K562 (cell line): ENCODE measurements at regions not wholly inside any gene's neighbourhood (a gene's known extent, or its start where the extent isn't known, plus 50 kb on each side); places are given as distances from the start of the nearest gene placed in this dataset.

Source experiments
- ATAC-seq: fragments of 200-7000 bp; cut with Tn5 transposase; 3 replicates; pipeline ENCODE4 v1.9.1; 2020; ENCODE audit warnings: moderate library complexity
- BruUV-seq: library from RNA; stranded (reverse); fragments of 400-500 nt; replicated peaks from 2 replicates; lab custom pipeline; 2021; lab: Mats Ljungman, UMichigan
- CTCF ChIA-PET: fragments of 300-600 bp; formaldehyde crosslinking; extraction: SDS; loops from one replicate; lab custom pipeline; 2021; ENCODE audit warnings: low intra/inter-chr PET ratio; lab: Yijun Ruan, JAX
- POLR2A ChIA-PET: fragments of 300-600, 350-650 bp; sonication (Branson Sonifier 250); formaldehyde crosslinking; extraction: SDS; loops from one replicate; lab custom pipeline; 2021; ENCODE audit warnings: antibody characterized with exemption, inconsistent platforms; lab: Yijun Ruan, JAX
- DNase-seq, 4 experiments: peaks; one replicate each; pipeline versions ENCODE4 v3.0.0 to v3.0.0-alpha.2; 2011 to 2018; ENCODE audit warnings: low spot score in 3 of 4, mixed read lengths in 3 of 4; ENCODE audit errors: extremely low read depth in 1 of 4
- FAIRE-seq: peaks from 2 replicates; lab custom pipeline; 2011; peaks lifted over from hg19 to GRCh38; lab: Jason Lieb, UNC
- H2AFZ ChIP-seq: 2 replicates; pipeline ENCODE4 v1.6.0; 2011; ENCODE audit warnings: low read depth, low read length, control low read depth, inconsistent platforms
- H3K27ac ChIP-seq: fragments of 200-600 bp; 3 replicates; pipeline ENCODE4 v1.8.0; 2011; ENCODE audit warnings: low read depth, mild to moderate bottlenecking, control low read depth, inconsistent platforms, low read length, moderate library complexity, mixed read lengths; ENCODE audit errors: extremely low read depth
- H3K27me3 ChIP-seq, 2 experiments: fragments of 300-600 bp in 1 of 2; 2 replicates in 1 of 2; 3 replicates in 1 of 2; pipeline versions ENCODE4 v1.6.0 to v1.8.0; 2011; ENCODE audit warnings: inconsistent platforms in 2 of 2, low read length in 2 of 2, mild to moderate bottlenecking in 1 of 2, mixed read lengths in 1 of 2, moderate library complexity in 1 of 2; ENCODE audit not compliant: control insufficient read depth in 2 of 2, insufficient read depth in 2 of 2
- H3K36me3 ChIP-seq: fragments of 300-600 bp; 3 replicates; pipeline ENCODE4 v1.8.0; 2011; ENCODE audit warnings: mild to moderate bottlenecking, low read length, inconsistent platforms; ENCODE audit not compliant: control insufficient read depth, insufficient read depth
- H3K4me1 ChIP-seq, 2 experiments: fragments of 200-600 bp in 1 of 2; replicated peaks in 1 of 2; 2 replicates in 1 of 2; 3 replicates in 1 of 2; pipeline versions ENCODE4 v1.5.1 to v1.8.0; 2011; ENCODE audit warnings: inconsistent platforms in 2 of 2, low read length in 2 of 2, mild to moderate bottlenecking in 1 of 2, mixed read lengths in 1 of 2, moderate library complexity in 1 of 2; ENCODE audit not compliant: control insufficient read depth in 2 of 2, insufficient read depth in 2 of 2
- H3K4me2 ChIP-seq: 2 replicates; pipeline ENCODE4 v1.6.1; 2011; ENCODE audit warnings: low read length, control low read depth, inconsistent platforms, mixed read lengths; ENCODE audit not compliant: insufficient read depth
- H3K4me3 ChIP-seq: fragments of 200-600 bp; sonication (generic), shearing (Covaris generic); 2 replicates; pipeline ENCODE4 v1.5.1; 2016; ENCODE audit warnings: control low read depth, inconsistent platforms
- H3K79me2 ChIP-seq: fragments of 200-600 bp; 3 replicates; pipeline ENCODE4 v1.8.0; 2011; ENCODE audit warnings: low read length, inconsistent platforms; ENCODE audit not compliant: control insufficient read depth, insufficient read depth
- H3K9ac ChIP-seq, 2 experiments: 2 replicates each; pipeline versions ENCODE4 v1.6.0 to v1.6.1; 2011; ENCODE audit warnings: low read depth in 2 of 2, low read length in 2 of 2, control low read depth in 1 of 2, inconsistent platforms in 1 of 2, mild to moderate bottlenecking in 1 of 2, mixed read lengths in 1 of 2; ENCODE audit not compliant: insufficient read depth in 1 of 2
- H3K9me1 ChIP-seq: one replicate; pipeline ENCODE4 v1.6.0; 2011; ENCODE audit warnings: inconsistent platforms, mild to moderate bottlenecking, low read length, moderate library complexity; ENCODE audit not compliant: control insufficient read depth, insufficient read depth
- H3K9me3 ChIP-seq: replicated peaks from 2 replicates; pipeline ENCODE4 v1.5.1; 2011; ENCODE audit warnings: low read depth, low read length, inconsistent platforms; ENCODE audit not compliant: control insufficient read depth, insufficient read depth
- H4K20me1 ChIP-seq: replicated peaks from 2 replicates; pipeline ENCODE4 v1.6.1; 2011; ENCODE audit warnings: low read length, inconsistent platforms, mixed read lengths; ENCODE audit not compliant: control insufficient read depth, insufficient read depth
- BDP1 ChIP-seq: IDR thresholded peaks from 3 replicates; pipeline ENCODE4 v1.6.1; 2011; ENCODE audit not compliant: insufficient read length, insufficient read depth
- CBX5 ChIP-seq: IDR thresholded peaks from 2 replicates; pipeline ENCODE4 v1.6.1; 2014; ENCODE audit warnings: low read depth, borderline replicate concordance
- CEBPG ChIP-seq, 3 experiments: fragments of 200-800 bp in 1 of 3; sonication (Bioruptor generic) in 1 of 3; sonication (generic) in 1 of 3; formaldehyde crosslinking in 1 of 3; IDR thresholded peaks in 2 of 3; conservative IDR thresholded peaks in 1 of 3; 2 replicates each; pipeline versions ENCODE4 v1.6.1 to v1.8.0; 2016 to 2022; ENCODE audit warnings: missing compliant biosample characterization in 2 of 3, missing genetic modification characterization in 2 of 3, mild to moderate bottlenecking in 1 of 3, missing genetic modification reagents in 1 of 3
- GTF2F1 ChIP-seq: IDR thresholded peaks from 2 replicates; pipeline ENCODE4 v1.6.1; 2011; ENCODE audit warnings: low read depth, low read length, improper control_type of control experiment
- HMGN3 ChIP-seq: IDR thresholded peaks from 2 replicates; pipeline ENCODE4 v1.6.1; 2011; ENCODE audit warnings: borderline replicate concordance, low read depth, mild to moderate bottlenecking, mixed read lengths, low read length; ENCODE audit not compliant: insufficient read length; ENCODE audit errors: extremely low read depth
- KAT7 ChIP-seq: sonication (generic); formaldehyde crosslinking; IDR thresholded peaks from 2 replicates; pipeline ENCODE4 v1.8.0; 2022; ENCODE audit warnings: missing genetic modification reagents, mild to moderate bottlenecking, borderline replicate concordance
- MAZ ChIP-seq, 2 experiments: fragments of 450-650 bp in 1 of 2; sonication (generic) in 1 of 2; formaldehyde crosslinking; IDR thresholded peaks in 1 of 2; conservative IDR thresholded peaks in 1 of 2; 2 replicates each; pipeline versions ENCODE4 v1.4.0 to v1.5.0; 2020; ENCODE audit warnings: mild to moderate bottlenecking in 1 of 2, missing genetic modification reagents in 1 of 2
- MXD1 ChIP-seq: fragments of 250-450 bp; sonication (Bioruptor Pico); IDR thresholded peaks from 2 replicates; pipeline ENCODE4 v1.8.0; 2021; ENCODE audit warnings: borderline replicate concordance, mild to moderate bottlenecking, moderate library complexity; ENCODE audit not compliant: poor library complexity, severe bottlenecking
- NCOA4 ChIP-seq: fragments of 450-650 bp; IDR thresholded peaks from 2 replicates; pipeline ENCODE4 v1.6.1; 2018; ENCODE audit warnings: mild to moderate bottlenecking; ENCODE audit not compliant: partially characterized antibody
- NR2C2 ChIP-seq, 2 experiments: fragments of 200-800 bp in 1 of 2; sonication (Bioruptor generic) in 1 of 2; sonication (generic) in 1 of 2; formaldehyde crosslinking in 1 of 2; IDR thresholded peaks; 2 replicates each; pipeline versions ENCODE4 v1.6.1 to v1.8.0; 2016 to 2022; ENCODE audit warnings: mild to moderate bottlenecking in 1 of 2, missing compliant biosample characterization in 1 of 2, missing genetic modification characterization in 1 of 2, missing genetic modification reagents in 1 of 2
- SMARCA5 ChIP-seq: fragments of 450-650 bp; IDR thresholded peaks from 2 replicates; pipeline ENCODE4 v1.6.1; 2016
- ZC3H8 ChIP-seq: fragments of 450-650 bp; IDR thresholded peaks from 2 replicates; pipeline ENCODE4 v1.6.1; 2017
- ZFP30 ChIP-seq: fragments of 250-450 bp; sonication (Bioruptor Pico); IDR thresholded peaks from 2 replicates; pipeline ENCODE4 v1.8.0; 2022; ENCODE audit warnings: moderate library complexity, mild to moderate bottlenecking, inconsistent platforms, borderline replicate concordance
- WGBS: fragments of 100-300 bp; shearing (Covaris generic); methylation state at CpG from one replicate; pipeline ENCODE4 v1.1.6; 2016; ENCODE audit warnings: low coverage, mixed read lengths; ENCODE audit not compliant: insufficient coverage; ENCODE audit errors: missing lambda C conversion rate; 5-methylcytosine and 5-hydroxymethylcytosine counted together
- in situ Hi-C: fragments of 300-500 bp; cut with MboI; formaldehyde crosslinking; loops from 4 replicates; pipeline ENCODE4 v1.15.0; 2018; ENCODE audit warnings: inconsistent platforms, mixed read lengths
- intact Hi-C: fragments of 100-400 bp; cut with micrococcal nuclease; formaldehyde crosslinking; loops from 2 replicates; pipeline ENCODE4 v1.14.2; 2022

GRCh38 chr22:47398491-47398890 is 636.0 kb downstream of the TBC1D22A start:
- no TSS peak for BruUV-seq
- no peaks in the 10 kb centered on the region for H3K36me3 ChIP-seq
- H3K9me1 ChIP-seq = no peaks in the 10 kb centered on the region
- no peak for TF ChIP-seq ZC3H8
- no peak for TF ChIP-seq HMGN3
- TF ChIP-seq CBX5 = no peak
- TF ChIP-seq GTF2F1 = no peak
- no peak for TF ChIP-seq CEBPG (CRISPR knock-in tag; IDR thresholded peaks at IDR 0.05)
- no peak for TF ChIP-seq CEBPG (tag; conservative IDR thresholded peaks at IDR 0.05 in 1 of 2, IDR thresholded peaks at IDR 0.05 in 1 of 2)
- no peak for TF ChIP-seq SMARCA5
- no peak for TF ChIP-seq NCOA4
- TF ChIP-seq MXD1 (CRISPR knock-in tag) = no peak
- no peak for TF ChIP-seq MAZ (CRISPR knock-in tag; conservative IDR thresholded peaks at IDR 0.05 in 1 of 2, IDR thresholded peaks at IDR 0.05 in 1 of 2)
- no peak for TF ChIP-seq BDP1
- TF ChIP-seq KAT7 = no peak
- TF ChIP-seq ZFP30 (CRISPR knock-in tag) = no peak
- no peak for TF ChIP-seq NR2C2 (CRISPR knock-in tag; IDR thresholded peaks at IDR 0.05)
- no peak for TF ChIP-seq NR2C2 (tag; IDR thresholded peaks at IDR 0.05)
- H3K9ac ChIP-seq = no peak overlapping the region
- H3K9me3 ChIP-seq = no peaks in the 10 kb centered on the region
- WGBS = 0% methylated on average over 9 of the region's 11 CpGs
- no peak overlapping the region for H2AFZ ChIP-seq
- DNase-seq (no peak), ATAC-seq (no peak), FAIRE-seq (no peak)
- POLR2A ChIA-PET = no interaction called here
- no peak overlapping the region for H3K4me2 ChIP-seq
- H3K4me1 ChIP-seq = no peaks in the 10 kb centered on the region
- CTCF ChIA-PET = no interaction called here
- H3K27me3 ChIP-seq = peaks cover 5 to 69% of the 10 kb centered on the region in 2 experiments; a peak in 3 of 5 replicates
- intact Hi-C loops (no loop called here), in situ Hi-C loops (no loop called here)
- H3K27ac ChIP-seq = no peak overlapping the region
- H4K20me1 ChIP-seq = no peaks in the 10 kb centered on the region
- no peaks in the 10 kb centered on the region for H3K79me2 ChIP-seq
- H3K4me3 ChIP-seq = no peak overlapping the region
